Testis (tissue), 2 donors: ENCODE measurements at regions not wholly inside any gene's neighbourhood (a gene's known extent, or its start where the extent isn't known, plus 50 kb on each side); places are given as distances from the start of the nearest gene placed in this dataset.

Experiments used
- DNase-seq: peaks from one replicate; pipeline ENCODE4 v3.0.0-alpha.2; 2019
- H3K27ac ChIP-seq, 2 donors: fragments of 200-600 bp; sonication (generic); one replicate each; pipeline ENCODE4 v1.5.1; 2019
- H3K27me3 ChIP-seq: fragments of 200-600 bp; sonication (generic); one replicate; pipeline ENCODE4 v1.5.1; 2019
- H3K36me3 ChIP-seq: fragments of 200-600 bp; sonication (generic); one replicate; pipeline ENCODE4 v1.5.1; 2017; ENCODE audit warnings: low read depth; ENCODE audit errors: missing control alignments
- H3K4me1 ChIP-seq: fragments of 200-600 bp; sonication (generic); one replicate; pipeline ENCODE4 v1.5.1; 2019
- H3K4me3 ChIP-seq, 2 donors: fragments of 200-600 bp; sonication (generic); one replicate each; pipeline ENCODE4 v1.5.1; 2017 to 2019
- H3K9me3 ChIP-seq: fragments of 200-600 bp; sonication (generic); one replicate; pipeline ENCODE4 v1.5.1; 2017
- POLR2A ChIP-seq: fragments of 450-650 bp; IDR thresholded peaks from one replicate; pipeline ENCODE4 v1.6.1; 2017; ENCODE audit warnings: antibody characterized with exemption, mild to moderate bottlenecking, moderate library complexity
- WGBS, 2 donors: methylation state at CpG; one replicate each; pipeline ENCODE4 v1.1.5; 2018; 5-methylcytosine and 5-hydroxymethylcytosine counted together
- intact Hi-C: fragments of 100-400 bp; cut with DNase I; formaldehyde crosslinking; loops from one replicate; pipeline ENCODE4 v1.15.1; 2023; ENCODE audit warnings: low total_unique reads
- TF ChIP-seq, protein P1 (sequence below), 3 experiments: fragments of 450-650 bp in 2 of 3; fragments of 200-600 bp in 1 of 3; sonication (generic) in 1 of 3; IDR thresholded peaks; one replicate each; pipeline ENCODE4 v1.5.1; 2016 to 2019; ENCODE audit warnings: antibody characterized with exemption in 3 of 3, mild to moderate bottlenecking in 2 of 3, moderate library complexity in 1 of 3

DNA sequence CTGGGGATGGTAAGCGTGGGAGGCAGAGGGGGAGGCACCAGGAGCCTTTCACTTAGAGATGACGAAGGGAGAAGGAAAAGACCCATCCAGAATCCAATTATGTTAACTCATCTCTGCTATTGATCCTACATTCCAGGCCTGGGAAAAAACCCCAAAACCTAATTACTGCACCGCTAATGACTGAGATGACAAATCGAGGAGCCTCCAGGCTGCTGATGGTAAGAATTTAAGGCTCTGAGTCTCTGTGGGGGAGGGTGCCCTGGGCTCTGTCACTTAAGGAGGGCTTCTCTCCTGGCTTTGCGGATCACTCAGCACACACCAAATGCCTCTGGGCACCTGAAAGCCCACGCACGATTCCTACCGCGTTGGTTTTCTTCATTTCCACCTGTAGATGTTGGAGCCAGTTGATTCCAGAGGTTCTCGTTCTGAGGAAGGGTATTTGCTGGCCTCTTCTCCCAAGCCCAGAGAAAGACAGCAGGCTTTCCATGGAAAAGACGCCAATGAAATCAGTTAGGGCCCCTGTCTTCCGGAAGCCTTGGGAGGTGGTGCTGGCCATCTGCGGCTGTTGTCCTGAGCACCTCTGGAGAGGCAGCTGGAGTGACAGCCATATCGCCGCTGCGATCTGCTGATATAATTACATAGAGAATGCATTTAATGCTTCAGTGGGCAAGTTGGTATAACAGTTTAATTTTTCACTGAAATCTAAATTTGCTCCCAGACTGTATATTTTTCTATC is 751.2 kb downstream of the BRD1 start:
- H3K4me3 ChIP-seq: no peak overlapping the region
- no peaks in the 10 kb centered on the region for H3K9me3 ChIP-seq
- no peaks in the 10 kb centered on the region for H3K36me3 ChIP-seq
- intact Hi-C loops: no loop called here
- no peaks in the 10 kb centered on the region for H3K27me3 ChIP-seq
- 78 to 85% methylated on average over 16 of the region's 16 CpGs for WGBS, 2 donors
- TF ChIP-seq POLR2A: no peak
- TF ChIP-seq, protein P1, sequence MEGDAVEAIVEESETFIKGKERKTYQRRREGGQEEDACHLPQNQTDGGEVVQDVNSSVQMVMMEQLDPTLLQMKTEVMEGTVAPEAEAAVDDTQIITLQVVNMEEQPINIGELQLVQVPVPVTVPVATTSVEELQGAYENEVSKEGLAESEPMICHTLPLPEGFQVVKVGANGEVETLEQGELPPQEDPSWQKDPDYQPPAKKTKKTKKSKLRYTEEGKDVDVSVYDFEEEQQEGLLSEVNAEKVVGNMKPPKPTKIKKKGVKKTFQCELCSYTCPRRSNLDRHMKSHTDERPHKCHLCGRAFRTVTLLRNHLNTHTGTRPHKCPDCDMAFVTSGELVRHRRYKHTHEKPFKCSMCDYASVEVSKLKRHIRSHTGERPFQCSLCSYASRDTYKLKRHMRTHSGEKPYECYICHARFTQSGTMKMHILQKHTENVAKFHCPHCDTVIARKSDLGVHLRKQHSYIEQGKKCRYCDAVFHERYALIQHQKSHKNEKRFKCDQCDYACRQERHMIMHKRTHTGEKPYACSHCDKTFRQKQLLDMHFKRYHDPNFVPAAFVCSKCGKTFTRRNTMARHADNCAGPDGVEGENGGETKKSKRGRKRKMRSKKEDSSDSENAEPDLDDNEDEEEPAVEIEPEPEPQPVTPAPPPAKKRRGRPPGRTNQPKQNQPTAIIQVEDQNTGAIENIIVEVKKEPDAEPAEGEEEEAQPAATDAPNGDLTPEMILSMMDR (IDR thresholded peaks at IDR 0.05): no peak
- H3K4me1 ChIP-seq: no peaks in the 10 kb centered on the region
- no peak overlapping the region for H3K27ac ChIP-seq
- DNase-seq: no peak

DNA sequence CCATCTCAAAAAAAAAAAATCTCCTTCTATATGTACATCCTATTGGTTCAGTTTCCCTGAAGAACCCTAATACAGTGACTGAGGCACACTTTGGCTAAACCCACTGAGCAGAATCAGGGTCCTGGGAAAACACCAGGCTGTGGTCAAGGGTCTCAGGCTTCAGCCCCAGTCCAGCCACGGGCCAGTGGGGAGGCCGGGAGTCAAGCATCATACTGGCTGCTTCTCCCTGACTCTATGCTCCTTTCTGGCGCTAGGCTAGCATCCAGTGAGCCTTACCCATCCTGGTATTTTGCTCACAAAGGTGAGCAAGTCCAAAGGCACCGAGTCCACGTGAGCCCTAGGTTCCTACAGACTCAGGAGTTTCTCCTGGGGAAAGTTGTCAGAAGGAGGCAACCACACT is 752.5 kb downstream of the BRD1 start:
- no peaks in the 10 kb centered on the region for H3K36me3 ChIP-seq
- TF ChIP-seq, protein P1 (IDR thresholded peaks at IDR 0.05): no peak
- no peak for TF ChIP-seq POLR2A
- H3K9me3 ChIP-seq: no peaks in the 10 kb centered on the region
- WGBS, 2 donors: 85 to 87% methylated on average over 5 of the region's 5 CpGs
- H3K4me1 ChIP-seq: no peaks in the 10 kb centered on the region
- no peak for DNase-seq
- intact Hi-C loops: no loop called here
- H3K27ac ChIP-seq: no peak overlapping the region
- no peaks in the 10 kb centered on the region for H3K27me3 ChIP-seq
- H3K4me3 ChIP-seq: no peak overlapping the region

DNA sequence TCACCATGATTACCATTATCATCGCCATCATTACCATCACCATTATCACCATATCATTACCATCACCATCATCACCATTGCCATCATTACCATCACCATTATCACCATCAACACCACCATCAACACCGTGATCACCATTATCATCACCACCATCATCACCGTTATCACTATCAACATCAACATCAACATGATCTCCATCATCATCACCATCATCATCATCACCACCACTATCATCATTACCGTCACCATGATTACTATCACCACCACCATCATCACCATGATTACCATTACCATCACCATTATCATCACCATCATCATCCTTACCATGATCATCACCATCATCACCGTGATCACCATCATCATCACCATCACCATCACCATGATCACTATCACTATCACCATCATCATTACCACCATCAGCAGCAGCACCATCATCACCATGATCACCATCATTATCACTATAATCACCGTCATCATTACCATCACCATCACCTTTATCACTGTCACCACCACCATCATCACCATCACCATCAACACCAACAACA is 753.7 kb downstream of the BRD1 start:
- 83 to 97% methylated on average over 6 of the region's 6 CpGs for WGBS, 2 donors
- intact Hi-C loops: no loop called here
- H3K27me3 ChIP-seq: no peaks in the 10 kb centered on the region
- no peaks in the 10 kb centered on the region for H3K4me1 ChIP-seq
- no peak for DNase-seq
- H3K36me3 ChIP-seq: no peaks in the 10 kb centered on the region
- H3K4me3 ChIP-seq: no peak overlapping the region
- H3K27ac ChIP-seq: no peak overlapping the region
- no peaks in the 10 kb centered on the region for H3K9me3 ChIP-seq
- no peak for TF ChIP-seq POLR2A
- TF ChIP-seq, protein P1 (IDR thresholded peaks at IDR 0.05): no peak

DNA sequence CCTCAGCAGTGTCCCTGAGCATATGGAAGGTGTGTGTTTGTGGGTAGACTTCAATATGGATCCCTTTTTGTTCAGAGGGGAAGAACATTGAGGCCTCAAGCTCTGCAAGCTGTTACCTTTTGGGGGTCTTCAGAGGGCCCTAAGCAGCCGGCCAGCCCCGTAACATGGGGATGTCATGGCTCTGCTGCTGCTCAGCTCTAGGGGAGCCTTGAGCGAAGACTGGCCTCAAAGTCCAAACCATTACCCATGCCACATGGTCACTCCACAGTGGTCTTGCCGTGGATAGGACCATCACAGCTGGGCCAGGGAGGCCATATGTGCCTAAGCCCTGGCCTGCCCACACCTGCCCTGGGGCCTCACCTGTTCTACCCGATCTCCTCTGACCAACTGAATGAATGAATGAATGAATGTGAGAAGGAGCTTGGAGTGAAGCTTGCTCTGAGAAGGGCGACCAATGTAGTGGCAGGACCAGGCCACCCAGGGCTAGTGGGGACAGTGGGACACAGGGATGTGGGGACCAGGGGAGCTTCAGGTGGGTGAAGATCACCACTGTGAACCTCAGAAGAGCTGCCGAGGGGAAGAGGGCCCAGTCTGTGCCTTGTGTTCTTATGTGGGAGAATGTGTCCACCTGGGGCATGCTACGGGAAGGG is 754.6 kb downstream of the BRD1 start:
- H3K27ac ChIP-seq: no peak overlapping the region
- no peaks in the 10 kb centered on the region for H3K4me1 ChIP-seq
- no peak for DNase-seq
- WGBS, 2 donors: 93 to 96% methylated on average over 8 of the region's 8 CpGs
- no peaks in the 10 kb centered on the region for H3K27me3 ChIP-seq
- H3K4me3 ChIP-seq: no peak overlapping the region
- TF ChIP-seq, protein P1 (IDR thresholded peaks at IDR 0.05): no peak
- TF ChIP-seq POLR2A: no peak
- intact Hi-C loops: no loop called here
- no peaks in the 10 kb centered on the region for H3K9me3 ChIP-seq
- no peaks in the 10 kb centered on the region for H3K36me3 ChIP-seq
